ENCODE measurements at regions not wholly inside any gene's neighbourhood (a gene's known extent, or its start where the extent isn't known, plus 50 kb on each side); places are given as distances from the start of the nearest gene placed in this dataset.
"Not testable (repeated sequence)": the region's sequence is repeated elsewhere in the genome, so short reads cannot be mapped to it uniquely, and the experiment has no call there.

DNA sequence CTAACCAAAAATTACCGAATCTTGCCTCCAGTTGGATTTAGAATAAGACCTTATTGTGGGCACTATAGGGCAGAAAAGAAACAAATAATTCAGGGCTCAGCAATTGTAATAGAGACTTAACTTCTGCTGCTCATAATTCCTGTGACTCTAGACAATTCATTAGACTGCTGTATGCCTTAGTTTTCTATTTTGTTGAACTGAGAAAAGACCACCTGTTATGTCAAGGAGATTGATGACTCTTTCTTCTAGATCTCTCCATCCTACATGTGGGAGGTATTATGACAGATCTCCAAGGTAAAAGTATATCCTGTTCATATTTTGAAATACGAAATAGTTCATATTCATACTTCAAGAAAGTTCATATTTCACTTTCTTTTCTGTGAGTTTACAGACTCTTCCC lies 605.1 kb downstream of the PSAT1 start:
- ATAC-seq (no peak), DNase-seq (no peak)
- intact Hi-C loops (cut with DNase I, micrococcal nuclease): no loop called here

DNA sequence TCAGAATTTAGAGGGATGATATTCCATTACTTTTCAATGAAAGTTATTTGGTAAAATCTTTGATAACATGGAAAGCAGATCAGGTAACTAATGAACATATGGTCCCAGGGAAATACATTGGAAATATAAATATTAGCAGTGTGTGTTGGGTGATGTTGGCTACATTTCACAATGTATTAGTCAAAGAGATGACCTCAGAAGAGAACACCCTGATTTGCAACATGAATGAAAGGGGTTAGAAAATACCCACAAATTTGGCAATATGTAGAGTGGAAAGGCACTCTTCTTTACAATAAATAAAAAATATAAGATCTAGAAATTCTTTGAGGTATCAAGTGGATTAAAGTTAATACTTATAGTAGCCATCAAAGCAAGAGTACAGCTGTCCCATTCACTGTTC lies 606.7 kb downstream of the PSAT1 start:
- intact Hi-C loops (cut with DNase I, micrococcal nuclease): no loop called here
- no peak for ATAC-seq

DNA sequence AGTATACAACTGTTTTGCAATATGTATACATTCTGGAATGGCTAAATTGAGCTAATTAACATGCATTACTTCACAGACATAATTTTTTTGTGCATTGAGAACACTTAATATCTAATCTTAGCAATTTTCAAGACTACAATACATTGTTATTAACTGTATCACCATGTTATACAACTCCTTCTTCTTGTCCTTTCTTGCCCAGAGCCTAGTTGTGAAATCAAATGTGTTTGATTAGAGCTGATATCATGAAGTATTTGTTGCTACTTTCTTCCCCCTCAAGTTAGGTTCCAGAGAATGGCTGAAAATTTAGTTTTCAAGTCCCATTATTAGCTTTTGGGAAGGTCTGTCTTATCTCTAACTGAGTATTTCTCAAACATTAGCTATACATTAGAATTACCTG lies 607.8 kb downstream of the PSAT1 start:
- ATAC-seq (no peak), DNase-seq (no peak)
- intact Hi-C loops (cut with DNase I, micrococcal nuclease): no loop called here

More for the DNA sequence above, 606.7 kb downstream of the PSAT1 start:
- DNase-seq: no peak

DNA sequence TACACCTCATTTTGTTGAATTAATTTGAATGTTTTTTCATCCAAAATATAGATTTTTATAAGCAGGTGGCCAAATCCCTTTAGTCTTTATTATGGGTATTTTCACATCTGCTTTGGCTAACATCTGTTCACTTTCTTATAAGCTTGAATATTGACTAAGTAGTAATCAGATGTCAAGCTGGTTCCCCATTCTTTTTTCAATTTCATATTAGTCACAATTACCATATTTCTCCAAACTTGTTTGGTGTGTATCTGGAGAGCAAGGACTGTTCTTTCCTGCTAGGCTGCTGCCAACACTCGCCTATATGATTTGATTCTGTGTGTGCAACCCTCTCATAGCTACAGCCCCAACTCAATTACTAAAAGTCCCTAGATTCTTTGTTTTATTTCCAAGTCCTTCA lies 608.5 kb downstream of the PSAT1 start:
- intact Hi-C loops (cut with DNase I, micrococcal nuclease): no loop called here
- no peak for ATAC-seq

DNA sequence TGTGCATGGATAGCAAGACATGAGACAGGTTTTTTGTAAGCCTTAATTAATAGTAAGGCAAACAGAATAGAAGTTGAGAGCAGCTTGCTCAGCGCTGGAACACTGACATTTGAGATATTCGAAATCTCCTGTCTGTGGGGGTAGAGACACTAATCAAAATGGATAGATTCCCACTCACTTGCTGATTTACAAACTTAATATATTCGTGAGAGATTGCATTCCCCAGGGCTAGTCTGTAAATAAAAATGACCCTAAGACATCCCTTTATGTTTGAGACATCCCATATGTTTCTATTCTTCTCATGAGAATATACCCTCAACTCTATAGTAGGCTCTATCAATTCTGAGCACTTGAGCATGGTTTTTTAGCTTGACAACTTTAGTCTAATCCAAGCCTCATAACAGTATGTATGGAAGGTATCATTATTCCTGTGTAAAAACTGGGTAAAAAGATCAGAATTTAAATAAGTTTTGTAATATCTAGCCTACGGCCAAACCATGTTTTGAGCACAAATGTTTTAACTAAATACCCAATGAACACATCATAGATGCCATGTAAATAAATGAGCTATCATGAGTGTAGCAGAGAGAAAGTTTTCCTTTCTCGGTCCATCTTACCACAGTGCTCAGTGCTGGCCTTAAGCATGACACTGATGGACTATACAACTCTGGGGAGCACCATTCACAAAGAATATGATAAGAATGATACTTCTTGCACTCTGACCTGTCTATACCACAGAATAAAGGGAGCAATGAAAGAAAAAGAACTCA lies 609.2 kb downstream of the PSAT1 start:
- DNase-seq: no peak
- no peak for ATAC-seq
- intact Hi-C loops (cut with DNase I, micrococcal nuclease): no loop called here

More for the DNA sequence above, 608.5 kb downstream of the PSAT1 start:
- no peak for DNase-seq

DNA sequence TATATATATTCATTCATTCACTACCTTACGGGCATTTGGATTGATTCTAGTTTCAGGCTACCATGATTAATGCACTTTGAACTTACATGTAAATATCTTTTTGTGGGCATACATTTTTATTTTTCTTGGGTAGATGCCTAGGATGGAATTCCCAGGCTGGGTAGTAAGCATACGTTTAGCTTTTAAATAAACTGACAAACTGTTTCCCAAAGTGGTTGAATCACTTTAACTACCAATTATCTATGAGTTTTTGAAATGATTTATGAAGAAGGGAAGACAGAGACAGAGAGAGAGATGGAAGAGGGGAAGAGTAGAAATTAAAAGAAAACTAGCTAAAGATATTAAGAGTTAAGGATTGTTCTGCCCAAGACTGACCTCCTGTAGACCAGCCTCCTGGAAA lies 612.6 kb downstream of the PSAT1 start:
- ATAC-seq (no peak), DNase-seq (no peak)
- intact Hi-C loops (cut with DNase I, micrococcal nuclease): no loop called here

DNA sequence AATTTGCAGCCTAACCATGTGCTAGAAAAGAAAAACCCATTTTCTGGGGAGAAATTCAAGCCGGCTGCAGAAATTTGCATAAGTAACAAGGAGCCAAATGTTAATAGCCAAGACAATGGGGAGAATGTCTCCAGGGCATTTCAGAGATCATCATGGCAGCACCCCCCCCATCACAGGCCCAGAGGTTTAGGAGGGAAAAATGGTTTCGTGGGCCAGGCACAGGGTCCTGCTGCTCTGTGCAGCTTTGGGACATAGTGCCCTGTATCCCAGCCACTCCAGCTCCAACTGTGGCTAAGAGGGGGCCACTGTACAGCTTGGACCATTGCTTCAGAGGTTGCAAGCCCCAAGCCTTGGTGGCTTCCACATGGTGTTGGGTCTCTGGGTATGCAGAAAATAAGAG lies 620.0 kb downstream of the PSAT1 start:
- intact Hi-C loops (cut with DNase I, micrococcal nuclease); ATAC-seq; DNase-seq: not testable (repeated sequence)

DNA sequence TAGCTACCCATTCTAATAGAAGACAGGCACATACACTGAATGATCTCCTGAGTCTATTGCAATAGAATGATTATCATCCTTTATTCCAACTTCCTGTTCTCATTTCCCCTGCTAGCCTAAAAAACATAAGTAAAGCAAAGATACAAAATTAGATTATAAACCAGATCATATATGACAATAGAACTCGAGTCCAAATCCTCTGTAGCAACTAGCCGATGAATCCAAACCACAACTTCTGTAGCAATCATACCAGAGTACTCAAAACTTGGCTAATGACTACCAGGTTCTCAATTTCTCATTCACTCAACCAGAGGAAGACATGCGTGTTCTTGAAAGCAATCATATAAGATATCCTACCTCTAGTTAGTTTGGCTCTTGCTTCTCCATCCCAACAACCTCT lies 622.1 kb downstream of the PSAT1 start:
- DNase-seq: no peak
- intact Hi-C loops (cut with DNase I, micrococcal nuclease): no loop called here
- no peak for ATAC-seq

DNA sequence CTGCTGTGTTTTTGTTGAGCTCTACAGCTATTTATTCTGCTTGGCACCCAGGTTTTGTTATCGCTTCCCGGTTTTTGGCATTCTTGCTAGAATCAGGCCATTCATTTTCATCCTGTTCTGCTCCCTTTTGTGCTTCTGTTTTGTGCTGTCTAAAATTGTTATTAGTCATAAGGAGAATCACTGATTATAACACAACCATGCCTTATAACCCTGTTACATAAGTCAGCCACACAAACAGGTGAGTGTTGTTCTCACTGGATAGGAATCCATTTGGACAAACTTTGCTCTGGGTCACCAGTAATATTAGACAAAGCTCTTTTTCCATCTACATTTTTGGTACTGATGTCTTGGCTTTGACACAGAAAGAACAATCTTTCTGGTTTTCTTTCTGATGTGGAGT lies 622.8 kb downstream of the PSAT1 start:
- no peak for ATAC-seq
- no peak for DNase-seq
- intact Hi-C loops (cut with DNase I, micrococcal nuclease): no loop called here

DNA sequence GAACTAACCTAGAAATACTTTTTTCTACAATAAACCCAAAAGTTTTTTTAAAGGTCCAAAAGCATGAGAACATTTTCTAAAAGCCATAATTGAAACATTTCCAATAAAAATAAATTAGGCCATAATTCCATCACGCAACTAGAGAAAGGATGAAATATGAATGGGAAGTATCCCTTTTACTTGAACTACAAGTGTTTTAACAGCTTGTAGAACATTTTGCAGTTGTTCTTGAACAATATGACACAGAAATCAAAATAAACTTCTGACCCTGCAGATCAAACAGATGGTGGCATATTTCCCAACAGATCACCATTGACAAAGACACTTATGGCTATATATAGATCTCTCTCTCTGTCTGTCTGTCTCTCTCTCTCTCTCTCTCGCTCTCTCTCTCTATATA lies 624.4 kb downstream of the PSAT1 start:
- intact Hi-C loops (cut with DNase I, micrococcal nuclease): no loop called here
- DNase-seq (no peak), ATAC-seq (no peak)

DNA sequence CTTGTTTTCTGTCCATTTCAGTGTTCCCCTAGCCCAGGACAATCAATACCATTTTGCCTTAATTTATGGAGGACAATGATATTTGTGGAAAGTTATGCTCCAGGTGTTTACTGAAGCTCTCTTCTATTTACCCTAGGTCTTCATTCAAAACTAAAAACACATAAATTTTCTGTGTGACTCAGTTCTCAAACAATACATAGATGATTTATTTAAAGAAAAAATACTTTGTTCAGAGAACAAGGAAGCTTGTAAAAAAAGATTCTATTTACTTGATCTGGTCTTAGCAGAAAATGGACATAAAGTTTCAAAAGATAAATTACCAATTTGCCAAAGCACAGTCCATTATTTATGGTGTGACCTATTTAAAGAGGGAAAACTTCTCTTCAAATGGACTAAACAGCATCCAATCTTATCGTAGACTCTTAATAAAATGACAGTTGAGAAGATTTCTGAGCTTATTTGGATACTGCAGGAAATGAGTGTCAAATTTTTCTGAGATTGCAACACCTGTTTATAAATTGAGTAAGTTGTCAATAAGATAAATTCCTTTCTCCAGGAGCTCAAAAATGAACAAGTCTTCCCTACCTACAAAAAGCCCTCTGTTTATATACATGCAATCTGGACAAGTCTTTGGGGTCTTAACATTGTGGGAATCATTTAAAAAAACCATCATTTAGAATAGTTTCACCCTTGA lies 627.2 kb downstream of the PSAT1 start:
- intact Hi-C loops (cut with DNase I, micrococcal nuclease): no loop called here
- ATAC-seq (no peak), DNase-seq (no peak)

DNA sequence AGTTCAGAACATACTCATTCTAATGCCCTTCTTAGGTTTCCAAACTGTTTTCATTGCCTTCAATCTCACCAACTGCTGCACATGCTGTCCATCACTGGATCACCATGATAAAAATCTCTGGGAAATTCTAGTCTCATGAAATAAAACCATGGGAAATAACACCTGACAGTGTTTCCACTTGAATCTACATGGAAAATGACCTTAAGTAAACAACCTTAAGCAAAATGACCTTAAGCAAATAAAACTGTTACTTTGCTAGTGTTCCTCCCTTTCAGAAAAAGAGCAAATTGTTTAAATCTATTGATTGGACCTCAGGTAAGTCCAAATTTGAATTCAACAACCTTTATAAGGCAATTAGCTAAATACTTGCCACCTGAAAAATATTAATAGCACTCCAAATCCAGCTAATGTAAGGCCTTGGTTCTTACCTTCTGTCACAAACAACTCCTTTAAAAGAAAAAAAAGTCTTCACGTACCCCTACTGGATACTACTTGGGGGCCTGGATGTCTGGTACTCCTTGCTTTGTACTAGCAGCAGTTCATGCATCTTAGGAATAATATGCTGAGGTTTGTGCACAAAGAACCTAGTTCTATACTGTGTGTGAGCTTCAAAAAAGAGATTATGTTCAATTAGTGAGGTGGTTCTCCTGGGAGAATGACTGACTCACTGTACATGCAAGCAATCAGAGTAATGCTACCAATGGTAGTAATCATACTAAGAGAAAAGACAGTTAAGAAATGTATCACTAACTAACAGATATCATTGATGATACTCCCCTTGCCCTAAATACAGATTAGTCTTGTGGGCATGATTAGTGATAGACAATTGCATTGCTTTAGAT lies 630.4 kb downstream of the PSAT1 start:
- intact Hi-C loops (cut with DNase I, micrococcal nuclease): no loop called here
- no peak for ATAC-seq
- no peak for DNase-seq

DNA sequence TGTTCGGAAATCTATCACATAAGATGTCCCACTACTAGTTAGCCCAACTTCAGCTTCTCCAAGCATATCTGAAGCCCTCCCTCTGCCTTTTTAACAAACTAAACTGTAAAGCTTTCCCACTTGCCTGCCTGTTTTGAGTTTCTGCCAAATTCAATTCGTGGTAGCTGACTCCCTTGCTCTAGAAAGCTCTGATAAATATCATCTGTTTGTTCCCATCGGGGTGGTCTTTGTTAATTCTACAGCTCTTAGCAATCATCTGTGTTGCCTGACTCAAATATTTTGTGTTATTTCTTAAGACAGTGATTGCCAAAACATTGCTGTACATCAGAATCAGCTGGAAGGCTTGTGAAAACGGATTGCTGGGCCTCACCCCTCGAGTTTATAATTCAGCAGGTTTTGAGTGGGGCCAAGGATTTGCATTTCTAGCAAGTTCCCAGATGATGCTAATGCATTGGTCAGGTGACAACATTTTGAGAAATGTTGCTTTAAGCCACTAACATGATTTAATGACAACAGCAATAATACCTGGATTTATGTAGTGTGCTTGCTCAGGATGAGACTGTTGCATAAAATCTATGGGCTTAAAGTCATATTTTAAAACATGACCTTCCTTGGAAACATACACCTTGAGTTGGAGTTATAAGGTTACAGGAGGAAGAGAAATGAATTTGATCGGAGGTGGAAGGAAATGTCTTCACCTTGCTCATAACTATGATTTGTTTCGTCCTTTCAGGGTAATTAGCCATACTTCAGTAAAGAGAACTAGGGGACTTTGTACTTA lies 631.9 kb downstream of the PSAT1 start:
- no peak for ATAC-seq
- no peak for DNase-seq
- intact Hi-C loops (cut with DNase I, micrococcal nuclease): no loop called here

DNA sequence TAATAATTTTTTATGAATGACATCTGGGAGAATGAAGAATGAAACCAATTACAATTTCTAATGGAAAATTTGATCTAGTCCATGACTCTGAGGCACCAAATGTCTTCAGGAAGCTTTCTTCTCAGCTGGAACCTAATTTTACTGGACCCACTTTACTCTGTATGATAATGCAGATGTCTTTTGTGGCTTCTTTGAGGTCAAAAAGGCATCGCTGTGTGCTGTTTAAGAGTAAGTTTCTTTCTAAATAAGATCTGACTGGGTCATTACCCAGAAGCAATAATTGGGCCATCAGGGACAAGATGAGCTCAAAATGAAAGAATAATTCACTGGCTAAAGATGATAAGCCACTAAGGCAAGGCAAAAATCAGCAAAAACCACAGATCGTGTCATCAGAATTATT lies 633.4 kb downstream of the PSAT1 start:
- intact Hi-C loops (cut with DNase I, micrococcal nuclease): no loop called here
- DNase-seq (no peak), ATAC-seq (no peak)

DNA sequence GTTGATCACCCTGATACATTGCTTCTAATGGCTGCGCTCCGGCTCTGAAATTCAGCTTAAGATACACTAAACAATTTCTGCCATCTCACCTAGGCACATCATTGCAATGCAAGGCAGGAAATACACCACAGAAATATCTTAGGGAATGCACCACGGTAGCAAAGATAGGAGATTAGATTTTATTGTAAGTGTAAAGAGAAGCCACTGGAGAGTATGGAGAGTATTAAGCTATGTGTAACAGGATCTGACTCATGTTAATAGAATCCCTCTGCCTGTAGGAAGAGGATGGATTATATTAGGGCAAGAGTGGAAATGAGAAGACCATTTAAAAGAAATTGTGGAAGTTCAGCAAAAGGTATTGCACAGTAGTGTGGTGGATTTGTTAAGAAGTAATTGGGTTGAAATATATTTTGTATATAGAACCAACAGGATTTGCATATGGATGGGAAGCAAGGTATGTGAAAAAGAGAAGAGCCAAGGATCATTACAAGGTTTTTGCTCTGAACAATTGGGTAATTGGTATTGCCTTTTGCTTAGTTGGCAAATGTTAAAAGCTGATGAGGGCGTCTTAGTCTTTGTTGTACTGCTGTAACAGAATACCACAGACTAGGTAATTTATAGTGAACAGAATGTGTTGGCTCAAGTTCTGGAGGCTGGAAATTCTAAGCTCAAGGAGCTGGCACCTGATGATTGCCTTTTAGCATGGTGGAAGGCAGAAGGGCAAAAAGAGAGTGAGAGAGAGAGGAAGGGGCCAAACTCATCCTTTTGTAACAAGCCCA lies 636.1 kb downstream of the PSAT1 start:
- intact Hi-C loops (cut with DNase I, micrococcal nuclease): no loop called here
- DNase-seq (no peak), ATAC-seq (no peak)

DNA sequence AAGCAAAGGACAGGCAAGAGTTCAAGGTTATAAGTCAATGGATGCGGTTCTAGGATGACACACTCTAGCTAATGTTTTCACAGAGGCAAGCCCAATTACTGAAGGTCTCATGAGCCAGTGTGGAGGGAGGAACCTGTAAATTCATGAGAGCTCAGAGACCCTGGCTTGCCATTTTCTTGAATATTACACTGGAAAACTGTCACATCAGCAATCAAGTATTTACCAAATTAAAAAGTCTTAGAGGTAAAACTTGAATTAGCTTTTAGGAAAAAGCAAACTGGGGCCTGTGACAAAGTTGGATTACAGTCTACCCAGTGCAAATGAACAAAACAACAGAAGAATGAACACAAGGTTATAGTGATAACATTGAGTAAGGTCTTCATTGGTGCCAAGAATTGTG lies 636.9 kb upstream of the TLE4 start:
- ATAC-seq: no peak
- intact Hi-C loops (cut with DNase I, micrococcal nuclease): no loop called here

DNA sequence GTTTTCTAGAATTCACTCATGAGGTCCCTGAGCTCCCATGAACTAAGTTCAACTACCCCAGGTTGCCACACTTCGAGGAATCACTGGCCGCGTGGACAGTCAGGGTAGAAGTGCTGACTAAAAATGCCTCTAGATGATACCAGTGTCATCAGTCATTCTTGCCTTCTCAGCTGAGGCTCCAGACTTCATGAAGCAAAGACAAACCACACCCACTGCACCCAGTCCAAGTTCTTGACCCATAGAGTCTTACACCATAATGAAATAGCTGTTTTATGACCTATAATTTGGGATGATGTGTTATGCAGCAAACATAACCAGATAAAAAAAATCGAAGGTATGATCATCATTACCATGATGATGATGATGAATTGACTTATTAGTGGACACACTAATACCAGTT lies 632.9 kb upstream of the TLE4 start:
- no peak for ATAC-seq
- intact Hi-C loops (cut with DNase I, micrococcal nuclease): no loop called here
- no peak for DNase-seq

More for the DNA sequence above, 636.9 kb upstream of the TLE4 start:
- no peak for DNase-seq

DNA sequence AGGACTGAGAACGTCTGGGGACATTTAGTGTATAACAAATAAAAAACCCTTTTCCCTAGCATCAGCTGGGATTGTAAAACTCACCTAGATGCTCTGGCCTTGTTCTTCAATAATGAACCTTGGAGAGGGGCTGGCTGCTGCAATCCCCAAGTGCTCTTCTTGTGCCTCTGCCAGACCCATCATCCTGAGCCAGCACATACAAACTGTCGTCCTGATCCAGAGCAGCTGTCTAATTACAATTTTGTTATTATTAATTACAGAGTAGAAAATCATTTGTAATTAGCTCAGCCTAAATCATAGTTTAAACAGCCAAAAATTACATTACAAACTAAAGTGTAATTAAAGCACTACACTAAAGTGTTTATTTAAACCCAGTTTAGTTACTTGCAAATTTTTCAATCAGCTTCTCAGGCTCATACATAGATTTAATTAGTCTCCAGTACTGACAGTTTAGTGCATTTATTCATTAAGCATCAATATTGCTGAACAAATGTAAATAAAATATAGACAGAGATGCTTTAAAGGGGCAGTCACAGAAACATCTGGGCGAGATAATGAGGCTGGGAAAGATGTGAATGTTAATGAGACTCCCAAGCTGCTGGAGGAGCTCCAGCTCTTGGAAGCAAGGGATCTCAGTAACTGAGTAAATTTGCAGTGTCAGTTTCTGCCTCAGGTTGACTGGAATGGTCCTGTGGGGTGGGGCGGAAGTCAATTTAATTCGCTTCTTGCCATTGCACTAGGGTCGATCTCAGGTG lies 632.3 kb upstream of the TLE4 start:
- intact Hi-C loops (cut with DNase I, micrococcal nuclease): no loop called here
- ATAC-seq: no peak
- DNase-seq: no peak

All from left colon (tissue), 2 donors.